Transverse colon (tissue), 4 donors: ENCODE measurements at regions not wholly inside any gene's neighbourhood (a gene's known extent, or its start where the extent isn't known, plus 50 kb on each side); places are given as distances from the start of the nearest gene placed in this dataset.
A peak's percentile ranks its signal among the peaks of the same experiment; 100 is the strongest.

Source experiments
- DNase-seq: peaks from one replicate; pipeline ENCODE4 v3.0.0-alpha.2; 2019
- H3K27ac ChIP-seq, 4 donors: fragments of 200-600 bp; sonication (generic); 2 replicates each; pipeline ENCODE4 v1.5.1; 2016 to 2018; ENCODE audit warnings: inconsistent platforms in 4 of 4
- H3K27me3 ChIP-seq: fragments of 200-600 bp; sonication (generic); 2 replicates; pipeline ENCODE4 v1.5.1; 2017; ENCODE audit warnings: inconsistent platforms
- H3K36me3 ChIP-seq, 4 donors: fragments of 200-600 bp; sonication (generic); 2 replicates each; pipeline ENCODE4 v1.5.1; 2017 to 2019; ENCODE audit warnings: inconsistent platforms in 4 of 4
- H3K4me1 ChIP-seq, 4 donors: fragments of 200-600 bp; sonication (generic); 2 replicates each; pipeline ENCODE4 v1.5.1; 2017 to 2020; ENCODE audit warnings: inconsistent platforms in 4 of 4
- H3K4me3 ChIP-seq, 4 donors: fragments of 200-600 bp; sonication (generic); 1 replicate in 1 of 4; 2 replicates in 3 of 4; pipeline versions ENCODE4 v1.5.1 to v1.6.1; 2017 to 2019; ENCODE audit warnings: inconsistent platforms in 4 of 4
- H3K9me3 ChIP-seq, 2 donors: fragments of 200-600 bp; sonication (generic); 2 replicates each; pipeline ENCODE4 v1.5.1; 2017 to 2019; ENCODE audit warnings: inconsistent platforms in 2 of 2
- CTCF ChIP-seq, 5 experiments: fragments of 200-600 bp in 3 of 5; fragments of 450-650 bp in 2 of 5; sonication (generic) in 3 of 5; IDR thresholded peaks; 1 replicate in 2 of 5; 2 replicates in 3 of 5; pipeline ENCODE4 v1.5.1; 2016 to 2017; ENCODE audit warnings: antibody characterized with exemption in 5 of 5, inconsistent platforms in 3 of 5, mild to moderate bottlenecking in 2 of 5, moderate library complexity in 1 of 5
- EP300 ChIP-seq: sonication (generic); formaldehyde crosslinking; IDR thresholded peaks from one replicate; pipeline ENCODE4 v1.6.1; 2017; ENCODE audit warnings: antibody characterized with exemption, low read depth
- POLR2A ChIP-seq: fragments of 450-650 bp; IDR thresholded peaks from one replicate; pipeline ENCODE4 v1.6.1; 2016; ENCODE audit warnings: antibody characterized with exemption, mild to moderate bottlenecking, moderate library complexity
- POLR2AphosphoS5 ChIP-seq, 3 donors: sonication (generic); formaldehyde crosslinking; IDR thresholded peaks; one replicate each; pipeline ENCODE4 v1.6.1; 2016; ENCODE audit warnings: antibody characterized with exemption in 3 of 3
- WGBS, 2 donors: methylation state at CpG; one replicate each; pipeline ENCODE4 v1.1.5; 2018; ENCODE audit warnings: low coverage in 1 of 2; 5-methylcytosine and 5-hydroxymethylcytosine counted together
- in situ Hi-C, 4 donors: fragments of 200-750 bp; cut with MboI; loops; one replicate each; pipeline versions ENCODE4 v1.15.0 to v1.15.1; 2017; ENCODE audit warnings: low sequenced_read_pairs in 3 of 4, low pct_ligation_motif_present in 1 of 4, low pct_unique_long_range_greater_than_20kb in 1 of 4
- intact Hi-C: fragments of 100-400 bp; cut with DNase I; formaldehyde crosslinking; loops from one replicate; pipeline ENCODE4 v1.15.1; 2023; ENCODE audit warnings: low total_unique reads

DNA sequence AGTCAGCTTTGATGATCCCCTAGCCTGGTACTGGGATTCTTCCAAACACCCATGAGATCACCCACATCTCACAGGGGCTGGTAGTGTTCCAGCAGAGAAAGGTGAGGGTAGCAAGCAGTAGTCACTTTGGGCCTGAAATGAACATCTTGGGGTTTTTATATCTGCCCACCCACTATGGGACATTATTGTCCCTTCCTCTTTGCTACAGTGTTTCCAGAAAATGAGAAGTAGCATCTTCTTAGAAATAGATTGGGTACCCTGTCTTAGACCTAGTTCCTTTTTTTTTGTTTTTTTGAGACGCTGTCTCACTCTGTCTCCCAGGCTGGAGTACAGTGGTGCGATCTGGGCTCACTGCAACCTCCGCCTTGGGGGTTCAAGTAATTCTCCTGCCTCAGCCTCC, 249.2 kb upstream of the ANKRD55 start:
- no peak overlapping the region for H3K4me3 ChIP-seq
- H3K4me1 ChIP-seq = peaks cover 0 to 30% (median 12%) of the 10 kb centered on the region in 4 donors
- intact Hi-C loops = no loop called here
- no peak for TF ChIP-seq CTCF (IDR thresholded peaks at IDR 0.05)
- no peak for TF ChIP-seq POLR2A
- TF ChIP-seq EP300 = no peak
- TF ChIP-seq POLR2AphosphoS5 (IDR thresholded peaks at IDR 0.05) = no peak
- no peaks in the 10 kb centered on the region for H3K9me3 ChIP-seq
- 77 to 100% methylated on average over 3 of the region's 3 CpGs for WGBS, 2 donors
- H3K36me3 ChIP-seq = no peaks in the 10 kb centered on the region
- in situ Hi-C loops = no loop called here
- H3K27ac ChIP-seq = peak overlapping the region; percentile 74 to 91 (median 86)
- H3K27me3 ChIP-seq = peaks cover 13% of the 10 kb centered on the region
- no peak for DNase-seq

DNA sequence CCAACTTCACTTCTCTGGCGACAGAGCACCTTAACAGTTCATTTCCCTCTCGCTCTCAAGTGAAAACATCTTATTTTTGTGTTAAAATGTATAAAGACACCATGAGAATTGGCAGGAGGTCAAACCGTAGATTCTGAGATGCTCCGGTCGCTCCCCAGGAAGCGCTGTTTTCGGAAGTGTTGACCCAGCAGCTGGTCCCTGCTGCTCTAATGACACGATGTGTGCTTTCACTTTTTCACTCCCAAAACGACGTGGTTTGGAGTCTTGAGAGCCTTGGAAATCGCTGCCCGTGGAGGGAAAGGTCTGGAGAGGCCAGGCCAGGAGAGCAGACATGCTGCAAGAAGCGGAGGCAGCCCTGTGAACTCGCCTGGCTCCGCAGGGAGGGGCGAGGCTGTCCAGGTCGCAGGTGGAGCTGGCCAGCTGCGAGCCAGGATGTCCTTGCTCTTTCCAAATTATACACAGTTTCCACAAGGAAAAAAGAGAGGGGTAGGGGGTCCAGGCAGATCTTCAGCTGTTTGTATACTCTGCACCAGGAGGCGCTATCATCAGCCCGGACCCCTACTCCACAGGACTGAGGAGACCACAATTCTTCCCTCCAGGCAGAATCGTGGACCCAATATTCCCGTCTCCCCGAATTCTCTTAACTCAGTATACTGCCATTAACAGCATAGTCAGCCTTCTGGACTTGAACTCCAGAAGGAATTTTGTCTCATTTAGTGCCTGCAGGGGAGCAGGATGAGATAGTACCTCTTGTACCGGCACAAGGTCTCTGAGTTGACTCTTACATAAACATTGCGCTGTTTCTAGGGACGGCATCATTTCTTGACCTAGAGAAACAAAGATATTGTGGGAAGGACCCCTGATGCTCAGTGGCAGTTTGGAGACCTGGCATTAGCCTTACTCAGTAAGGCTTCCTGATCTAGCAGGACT, 248.6 kb upstream of the ANKRD55 start:
- WGBS, 2 donors = 0 to 10% methylated on average over 1 to 26 of the region's 26 CpGs
- Histone ChIP-seq H3K9me3 (no peaks in the 10 kb centered on the region), H3K36me3 (no peaks in the 10 kb centered on the region), H3K27ac (peak overlapping the region; percentile 74 to 91 (median 86)), H3K4me1 (peaks cover 0 to 30% (median 12%) of the 10 kb centered on the region in 4 donors), H3K4me3 (peak overlapping the region; percentile 32 to 84 (median 57)), H3K27me3 (peaks cover 13% of the 10 kb centered on the region)
- in situ Hi-C loops = no loop called here
- TF ChIP-seq POLR2AphosphoS5 (IDR thresholded peaks at IDR 0.05) = peak in 2 of 3 donors; percentile 10 to 54
- no peak for TF ChIP-seq POLR2A
- peak in 1 of 5 experiments; percentile 5 for TF ChIP-seq CTCF (IDR thresholded peaks at IDR 0.05)
- TF ChIP-seq EP300 = no peak
- intact Hi-C loops = no loop called here
- DNase-seq = peak; percentile 51

- no peaks in the 10 kb centered on the region for H3K36me3 ChIP-seq
- H3K9me3 ChIP-seq = no peaks in the 10 kb centered on the region
- H3K4me1 ChIP-seq = peaks cover 0 to 30% (median 12%) of the 10 kb centered on the region in 4 donors
- TF ChIP-seq POLR2AphosphoS5 (IDR thresholded peaks at IDR 0.05) = peak in 2 of 3 donors; percentile 17 to 19
- TF ChIP-seq CTCF (IDR thresholded peaks at IDR 0.05) = no peak
- H3K4me3 ChIP-seq = peak overlapping the region; percentile 32 to 84 (median 57)
- H3K27me3 ChIP-seq = peaks cover 13% of the 10 kb centered on the region
- intact Hi-C loops (no loop called here), in situ Hi-C loops (no loop called here)
- H3K27ac ChIP-seq = peak overlapping the region; percentile 74 to 91 (median 86)
- 0% methylated on average over 31 of the region's 62 CpGs; no CpG with 5 or more reads in 1 of the 2 donors for WGBS, 2 donors
- peak; percentile 49 for DNase-seq
These were observed 247.7 kb upstream of the ANKRD55 start for GRCh38 chr5:56480705-56481427.

DNA sequence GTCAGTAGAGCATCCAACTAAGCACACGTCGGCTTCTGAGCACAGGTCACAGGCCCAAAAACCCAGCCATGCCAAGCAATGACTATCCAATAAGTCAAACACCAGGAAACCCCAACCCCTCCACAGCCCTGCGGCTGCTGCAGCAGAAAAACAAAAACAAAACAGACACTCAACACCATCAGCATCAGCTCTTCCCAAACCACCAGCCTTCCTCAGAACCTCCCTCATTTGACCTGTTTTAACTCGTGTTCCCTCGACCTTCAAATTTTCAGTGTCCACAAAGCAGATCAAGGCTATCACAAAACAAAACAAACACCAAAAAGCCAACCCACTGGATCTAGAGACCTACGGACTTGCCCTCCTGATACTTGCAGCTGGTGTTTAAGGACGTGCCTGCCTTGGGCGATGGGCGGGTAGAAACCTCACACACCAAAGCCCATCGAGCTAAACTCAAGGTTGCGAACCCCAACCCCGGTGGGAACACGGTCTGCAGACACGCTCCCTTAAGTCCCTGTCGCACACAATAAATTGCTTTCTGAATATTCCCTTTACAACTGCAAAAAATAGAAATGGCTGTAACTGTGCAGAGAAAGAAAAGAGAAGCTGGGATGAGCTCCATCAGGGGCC, 247.1 kb upstream of the ANKRD55 start:
- intact Hi-C loops = no loop called here
- in situ Hi-C loops = no loop called here
- DNase-seq = peak; percentile 48
- peaks cover 13% of the 10 kb centered on the region for H3K27me3 ChIP-seq
- 20 to 40% methylated on average over 5 to 15 of the region's 15 CpGs for WGBS, 2 donors
- H3K4me3 ChIP-seq = peak overlapping the region in 3 of 4 donors; percentile 32 to 58 (median 56)
- H3K9me3 ChIP-seq = no peaks in the 10 kb centered on the region
- H3K4me1 ChIP-seq = peaks cover 0 to 30% (median 12%) of the 10 kb centered on the region in 4 donors
- no peaks in the 10 kb centered on the region for H3K36me3 ChIP-seq
- peak overlapping the region; percentile 74 to 91 (median 86) for H3K27ac ChIP-seq
- TF ChIP-seq CTCF (IDR thresholded peaks at IDR 0.05) (no peak), EP300 (no peak), POLR2AphosphoS5 (IDR thresholded peaks at IDR 0.05) (no peak), POLR2A (no peak)
